GM18505 (cell line): ENCODE measurements at regions not wholly inside any gene's neighbourhood (a gene's known extent, or its start where the extent isn't known, plus 50 kb on each side); places are given as distances from the start of the nearest gene placed in this dataset.
"Not testable (repeated sequence)": the region's sequence is repeated elsewhere in the genome, so short reads cannot be mapped to it uniquely, and the experiment has no call there.

Experiments used
- ATAC-seq: cut with Tn5 transposase; IDR thresholded peaks from one replicate; pipeline ENCODE4 v1.9.1; 2021; ENCODE audit not compliant: unreplicated experiment
- POLR2A ChIP-seq: IDR thresholded peaks from 4 replicates; pipeline ENCODE4 v1.6.1; 2011; ENCODE audit warnings: borderline replicate concordance; ENCODE audit not compliant: insufficient read depth, insufficient read length; ENCODE audit errors: extremely low read depth

DNA sequence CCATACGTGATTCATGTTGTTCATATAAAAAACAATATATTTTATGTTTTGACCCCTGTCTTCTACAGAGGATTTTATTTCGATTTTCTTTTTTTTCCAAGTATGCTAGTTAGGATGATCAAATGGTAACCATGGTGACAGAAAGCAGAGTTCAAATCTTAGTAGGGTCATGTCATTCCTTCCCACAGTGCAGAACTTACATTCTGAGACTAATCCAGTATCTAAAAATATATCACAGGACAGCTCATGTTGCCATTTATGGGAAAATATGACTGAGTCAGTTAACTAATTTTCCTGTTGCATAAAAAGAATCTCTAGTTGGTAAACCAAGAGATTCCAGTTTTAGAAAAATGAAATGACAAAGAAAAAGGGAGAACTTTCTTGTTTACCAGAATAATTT lies 209.5 kb downstream of the PARM1 start:
- no peak for ATAC-seq
- TF ChIP-seq POLR2A, result no peak

- no peak for TF ChIP-seq POLR2A
- ATAC-seq, result no peak
These were observed 208.2 kb downstream of the PARM1 start for GRCh38 chr4:75141162-75141561.

DNA sequence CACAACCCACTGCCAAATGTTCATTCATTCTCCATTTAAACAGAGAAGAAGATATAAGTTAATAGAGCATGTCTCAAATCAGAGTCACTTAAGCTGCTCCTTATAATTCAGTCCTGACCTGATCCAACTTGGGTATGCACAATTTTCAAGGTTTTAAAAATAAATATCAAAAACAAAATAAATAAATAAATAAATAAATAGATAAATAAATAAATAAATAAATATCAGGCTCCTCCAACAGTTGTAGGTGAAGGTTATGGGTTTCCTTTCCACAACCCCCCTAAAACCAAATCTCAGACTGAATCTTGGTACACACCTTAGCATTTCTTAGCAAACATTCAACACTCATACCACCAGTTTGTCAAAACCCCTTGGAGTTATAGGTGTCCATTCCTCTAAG lies 204.4 kb downstream of the PARM1 start:
- TF ChIP-seq POLR2A, result no peak
- ATAC-seq, result no peak

GRCh38 chr4:75135068-75135825 lies 202.3 kb downstream of the PARM1 start:
- TF ChIP-seq POLR2A, result no peak
- no peak for ATAC-seq

DNA sequence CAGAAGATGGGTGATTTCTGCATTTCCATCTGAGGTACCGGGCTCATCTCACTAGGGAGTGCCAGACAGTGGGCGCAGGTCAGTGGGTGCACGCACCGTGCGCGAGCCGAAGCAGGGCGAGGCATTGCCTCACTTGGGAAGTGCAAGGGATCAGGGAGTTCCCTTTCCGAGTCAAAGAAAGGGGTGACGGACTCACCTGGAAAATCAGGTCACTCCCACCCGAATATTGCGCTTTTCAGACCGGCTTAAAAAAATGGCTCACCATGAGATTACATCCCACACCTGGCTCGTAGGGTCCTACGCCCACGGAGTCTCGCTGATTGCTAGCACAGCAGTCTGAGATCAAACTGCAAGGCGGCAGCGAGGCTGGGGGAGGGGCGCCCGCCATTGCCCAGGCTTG lies 194.0 kb downstream of the PARM1 start:
- ATAC-seq, result not testable (repeated sequence)

DNA sequence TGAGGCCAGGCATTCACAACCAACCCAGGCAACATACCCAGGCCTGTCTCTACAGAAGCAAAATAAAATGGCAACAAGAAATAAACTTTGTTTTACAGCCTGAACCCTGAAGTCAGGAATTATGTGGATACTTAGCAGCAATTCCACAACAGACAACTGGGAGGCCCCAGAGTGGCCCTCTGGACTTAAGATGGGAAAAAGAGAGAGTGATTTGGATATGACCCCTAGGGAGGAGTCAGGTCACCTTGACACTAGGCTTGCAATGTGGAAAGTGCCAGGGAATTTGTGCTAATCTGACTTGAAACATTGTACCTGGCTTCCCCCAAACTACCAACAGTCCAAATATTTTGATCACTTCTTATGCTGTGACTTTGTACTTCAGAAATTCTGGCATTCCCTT lies 193.1 kb downstream of the PARM1 start:
- no peak for ATAC-seq
- TF ChIP-seq POLR2A, result no peak

DNA sequence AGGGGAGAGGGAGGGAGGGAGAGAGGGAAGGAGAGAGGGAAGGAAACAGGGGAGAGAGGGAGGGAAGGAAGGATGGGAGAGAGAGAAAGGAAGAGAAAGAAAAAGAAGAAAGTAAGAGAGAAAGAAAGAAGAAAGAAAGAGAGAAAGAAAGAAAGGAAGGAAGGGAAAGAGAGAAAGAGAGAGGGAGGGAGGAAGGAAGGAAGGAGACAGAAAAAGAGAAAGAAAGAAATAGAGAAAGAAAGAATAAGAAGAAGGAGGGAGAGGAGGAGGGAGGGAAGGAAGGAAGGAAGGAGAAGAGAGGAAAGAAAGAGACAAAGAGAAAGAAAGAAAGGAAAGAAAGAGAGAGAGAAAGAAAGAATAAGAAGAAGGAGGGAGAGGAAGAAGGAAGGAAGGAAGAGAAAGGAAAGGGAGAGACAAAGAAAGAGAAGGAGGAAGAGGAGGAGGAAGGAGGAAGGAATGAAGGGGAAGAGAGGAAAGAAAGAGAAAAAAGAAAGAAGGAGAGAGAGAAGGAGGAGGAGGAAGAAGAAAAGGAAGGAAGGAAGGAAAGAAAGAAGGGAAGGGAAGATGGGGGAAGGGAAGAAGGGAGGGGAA lies 189.6 kb downstream of the PARM1 start:
- TF ChIP-seq POLR2A, result no peak
- no peak for ATAC-seq

DNA sequence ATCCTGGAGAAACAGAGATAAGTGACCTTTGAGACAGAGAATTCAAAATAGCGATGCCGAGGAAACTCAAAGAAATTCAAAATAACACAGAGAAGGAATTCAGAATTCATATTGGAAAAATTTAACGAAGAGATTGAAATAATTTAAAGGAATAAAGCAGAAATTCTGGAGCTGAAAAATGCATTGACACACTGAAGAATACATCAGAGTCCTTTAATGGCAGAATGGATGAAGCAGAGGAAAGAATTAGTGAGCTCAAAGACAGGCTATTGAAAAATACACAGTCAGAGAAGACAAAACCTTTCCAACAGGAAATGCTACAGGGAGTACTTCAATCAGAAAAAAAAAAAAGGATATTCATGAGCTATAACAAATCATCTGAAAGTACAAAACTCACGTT lies 185.8 kb downstream of the PARM1 start:
- no peak for TF ChIP-seq POLR2A
- no peak for ATAC-seq

DNA sequence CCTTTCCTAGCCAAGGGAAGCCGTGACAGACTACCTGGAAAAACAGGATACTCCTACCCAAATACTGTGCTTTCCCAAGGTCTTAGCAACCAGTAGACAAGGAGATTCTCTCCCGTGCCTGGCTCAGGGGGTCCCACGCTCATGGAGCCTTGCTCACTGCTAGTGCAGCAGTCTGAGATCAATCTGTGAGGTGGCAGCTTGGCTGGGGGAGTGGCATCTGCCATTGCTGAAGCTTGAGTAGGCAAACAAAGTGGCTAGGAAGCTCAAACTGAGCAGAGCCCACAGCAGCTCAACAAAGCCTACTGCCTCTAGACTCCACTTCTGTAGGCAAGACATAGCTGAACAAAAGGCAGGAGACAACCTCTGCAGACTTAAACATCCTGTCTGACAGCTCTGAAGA lies 177.1 kb downstream of the PARM1 start:
- no peak for TF ChIP-seq POLR2A
- no peak for ATAC-seq

DNA sequence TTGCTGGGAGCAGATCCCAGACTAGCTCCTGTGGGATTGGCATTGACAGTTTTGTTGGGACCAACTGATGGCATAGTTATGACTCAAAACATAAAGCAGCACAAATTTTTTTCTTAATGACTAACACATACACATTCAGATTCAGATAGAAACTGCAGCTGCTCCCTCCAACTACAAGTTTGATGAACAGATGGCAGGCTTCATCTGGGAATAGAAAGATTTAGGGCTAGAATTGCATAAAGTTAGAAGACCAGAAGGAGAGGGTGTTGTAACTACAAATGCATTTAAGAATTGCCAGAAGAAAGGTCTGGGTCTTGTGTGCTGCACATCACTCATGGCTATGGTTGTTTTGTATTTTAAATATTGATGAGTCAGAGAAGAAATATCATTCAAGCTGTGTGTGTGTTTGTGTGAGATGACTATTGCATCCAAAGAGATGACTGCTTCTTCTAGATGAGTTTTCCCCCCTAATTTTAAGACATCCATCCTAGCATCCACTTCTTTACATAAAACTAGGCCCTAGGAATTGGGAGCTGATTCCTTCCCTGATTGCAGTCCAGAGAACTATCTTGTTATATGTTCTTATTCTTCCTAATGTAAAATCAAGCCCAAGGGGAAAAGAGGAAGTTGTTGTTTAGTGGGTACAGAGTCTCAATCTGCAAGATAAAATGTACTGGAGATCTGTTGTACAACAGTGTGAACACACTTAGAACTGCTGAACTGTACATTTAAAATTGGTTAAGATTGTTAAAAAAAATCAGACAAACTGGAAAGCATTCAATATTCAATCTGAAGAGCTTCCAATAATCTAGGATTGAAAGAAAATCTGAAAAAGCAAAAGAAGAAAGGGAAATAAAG lies 175.1 kb downstream of the PARM1 start:
- no peak for TF ChIP-seq POLR2A
- peak; percentile 79 for ATAC-seq

GRCh38 chr4:75102787-75103085 lies 169.8 kb downstream of the PARM1 start:
- ATAC-seq, result no peak
- TF ChIP-seq POLR2A, result no peak

GRCh38 chr4:75101906-75102786 lies 169.2 kb downstream of the PARM1 start:
- ATAC-seq, result peak; percentile 52
- TF ChIP-seq POLR2A, result no peak
